Peyer's patch (tissue), 4 donors: ENCODE measurements at regions not wholly inside any gene's neighbourhood (a gene's known extent, or its start where the extent isn't known, plus 50 kb on each side); places are given as distances from the start of the nearest gene placed in this dataset.

Experiments
- DNase-seq, 3 donors: peaks; one replicate each; pipeline ENCODE4 v3.0.0-alpha.2; 2017 to 2019
- H3K27ac ChIP-seq, 4 donors: fragments of 200-600 bp; sonication (generic); one replicate each; pipeline ENCODE4 v1.5.1; 2016 to 2019
- H3K27me3 ChIP-seq, 2 donors: fragments of 200-600 bp; sonication (generic); one replicate each; pipeline ENCODE4 v1.5.1; 2019
- H3K36me3 ChIP-seq, 3 donors: fragments of 200-600 bp; sonication (generic); one replicate each; pipeline ENCODE4 v1.5.1; 2016 to 2019
- H3K4me1 ChIP-seq, 4 donors: fragments of 200-600 bp; sonication (generic); one replicate each; pipeline ENCODE4 v1.5.1; 2016 to 2019
- H3K4me3 ChIP-seq, 4 donors: fragments of 200-600 bp; sonication (generic); 1 replicate in 3 of 4; 2 replicates in 1 of 4; pipeline ENCODE4 v1.5.1; 2016 to 2019; ENCODE audit warnings: mild to moderate bottlenecking in 1 of 4
- H3K9me3 ChIP-seq, 4 donors: fragments of 200-600 bp; sonication (generic); one replicate each; pipeline ENCODE4 v1.5.1; 2016 to 2019; ENCODE audit warnings: mild to moderate bottlenecking in 1 of 4
- POLR2A ChIP-seq, 2 donors: fragments of 450-650 bp; IDR thresholded peaks; one replicate each; pipeline ENCODE4 v1.5.1; 2017; ENCODE audit warnings: antibody characterized with exemption in 2 of 2, mild to moderate bottlenecking in 2 of 2, moderate library complexity in 2 of 2
- TF ChIP-seq, protein P1 (sequence below), 6 experiments: fragments of 450-650 bp in 4 of 6; fragments of 200-600 bp in 2 of 6; sonication (generic) in 1 of 6; IDR thresholded peaks; one replicate each; pipeline ENCODE4 v1.5.1; 2017 to 2019; ENCODE audit warnings: antibody characterized with exemption in 6 of 6, mild to moderate bottlenecking in 3 of 6, moderate library complexity in 1 of 6

DNA sequence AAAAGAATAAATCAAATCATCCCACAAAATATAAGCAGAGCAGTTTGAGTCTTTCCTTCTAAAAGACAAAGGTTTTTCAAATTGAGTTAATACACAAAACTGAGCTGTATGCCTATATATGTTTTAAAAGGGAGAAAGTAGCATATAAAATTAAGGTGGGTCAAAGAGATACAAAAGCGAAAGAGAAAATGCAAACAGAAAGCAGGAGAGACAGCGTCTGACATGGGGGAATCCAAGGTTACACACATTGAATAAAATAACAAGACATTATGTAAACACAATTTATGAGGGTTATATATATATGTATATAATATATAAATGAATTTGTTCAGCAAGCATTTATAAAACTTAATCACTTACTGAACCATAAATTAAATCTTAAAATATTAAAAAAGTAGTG is 276.1 kb upstream of the LCORL start:
- Histone ChIP-seq H3K36me3 (no peaks in the 10 kb centered on the region), H3K4me1 (no peaks in the 10 kb centered on the region), H3K27ac (no peak overlapping the region), H3K27me3 (no peaks in the 10 kb centered on the region), H3K4me3 (no peak overlapping the region), H3K9me3 (no peaks in the 10 kb centered on the region)
- TF ChIP-seq POLR2A (IDR thresholded peaks at IDR 0.05), result no peak
- TF ChIP-seq, protein P1, sequence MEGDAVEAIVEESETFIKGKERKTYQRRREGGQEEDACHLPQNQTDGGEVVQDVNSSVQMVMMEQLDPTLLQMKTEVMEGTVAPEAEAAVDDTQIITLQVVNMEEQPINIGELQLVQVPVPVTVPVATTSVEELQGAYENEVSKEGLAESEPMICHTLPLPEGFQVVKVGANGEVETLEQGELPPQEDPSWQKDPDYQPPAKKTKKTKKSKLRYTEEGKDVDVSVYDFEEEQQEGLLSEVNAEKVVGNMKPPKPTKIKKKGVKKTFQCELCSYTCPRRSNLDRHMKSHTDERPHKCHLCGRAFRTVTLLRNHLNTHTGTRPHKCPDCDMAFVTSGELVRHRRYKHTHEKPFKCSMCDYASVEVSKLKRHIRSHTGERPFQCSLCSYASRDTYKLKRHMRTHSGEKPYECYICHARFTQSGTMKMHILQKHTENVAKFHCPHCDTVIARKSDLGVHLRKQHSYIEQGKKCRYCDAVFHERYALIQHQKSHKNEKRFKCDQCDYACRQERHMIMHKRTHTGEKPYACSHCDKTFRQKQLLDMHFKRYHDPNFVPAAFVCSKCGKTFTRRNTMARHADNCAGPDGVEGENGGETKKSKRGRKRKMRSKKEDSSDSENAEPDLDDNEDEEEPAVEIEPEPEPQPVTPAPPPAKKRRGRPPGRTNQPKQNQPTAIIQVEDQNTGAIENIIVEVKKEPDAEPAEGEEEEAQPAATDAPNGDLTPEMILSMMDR (IDR thresholded peaks at IDR 0.05), result no peak
- DNase-seq, result no peak

DNA sequence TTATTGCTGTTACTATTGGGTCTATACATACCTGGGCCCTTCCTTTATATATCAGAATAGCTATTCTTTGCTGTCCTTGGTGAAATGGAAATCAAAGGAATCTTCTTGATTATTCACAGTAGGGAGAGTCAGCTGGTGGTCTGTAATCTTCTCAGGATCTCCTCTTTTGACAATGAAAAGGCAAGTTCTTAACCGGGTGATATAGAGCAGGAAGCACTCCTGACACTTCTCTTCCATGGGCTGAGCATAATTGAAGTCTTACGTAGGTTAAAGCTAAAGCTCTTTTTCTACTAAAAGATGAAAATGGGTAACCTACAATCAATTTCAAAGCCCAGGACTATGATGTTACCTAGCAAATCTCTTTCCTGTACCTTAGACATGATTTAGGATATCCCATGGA is 274.9 kb upstream of the LCORL start:
- Histone ChIP-seq H3K4me1 (no peaks in the 10 kb centered on the region), H3K27ac (no peak overlapping the region), H3K4me3 (no peak overlapping the region), H3K36me3 (no peaks in the 10 kb centered on the region), H3K27me3 (no peaks in the 10 kb centered on the region), H3K9me3 (no peaks in the 10 kb centered on the region)
- DNase-seq, result no peak
- TF ChIP-seq, protein P1 (IDR thresholded peaks at IDR 0.05), result no peak
- no peak for TF ChIP-seq POLR2A (IDR thresholded peaks at IDR 0.05)

DNA sequence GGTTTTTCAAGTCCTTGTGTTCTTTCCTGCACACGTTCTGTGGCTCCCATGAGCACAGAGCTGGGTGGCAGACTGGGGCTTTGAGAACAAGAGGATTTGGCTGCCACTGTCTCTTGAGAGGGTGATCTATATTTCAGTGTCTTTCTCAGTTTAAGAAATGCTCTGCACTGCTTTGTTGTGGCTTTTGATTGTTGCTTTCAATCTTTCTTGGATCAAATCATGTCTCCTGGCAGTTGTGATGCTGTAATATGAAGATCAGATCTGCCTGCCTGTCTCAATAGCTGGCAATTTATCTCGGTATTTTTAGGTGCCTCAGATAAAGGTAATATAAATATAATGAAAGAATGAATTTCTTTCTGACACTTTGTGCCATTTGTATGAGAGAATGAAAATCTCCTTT is 273.3 kb upstream of the LCORL start:
- DNase-seq, result no peak
- TF ChIP-seq, protein P1 (IDR thresholded peaks at IDR 0.05), result no peak
- TF ChIP-seq POLR2A (IDR thresholded peaks at IDR 0.05), result no peak
- no peaks in the 10 kb centered on the region for H3K4me1 ChIP-seq
- H3K9me3 ChIP-seq, result no peaks in the 10 kb centered on the region
- H3K27ac ChIP-seq, result no peak overlapping the region
- H3K4me3 ChIP-seq, result no peak overlapping the region
- no peaks in the 10 kb centered on the region for H3K36me3 ChIP-seq
- H3K27me3 ChIP-seq, result no peaks in the 10 kb centered on the region

DNA sequence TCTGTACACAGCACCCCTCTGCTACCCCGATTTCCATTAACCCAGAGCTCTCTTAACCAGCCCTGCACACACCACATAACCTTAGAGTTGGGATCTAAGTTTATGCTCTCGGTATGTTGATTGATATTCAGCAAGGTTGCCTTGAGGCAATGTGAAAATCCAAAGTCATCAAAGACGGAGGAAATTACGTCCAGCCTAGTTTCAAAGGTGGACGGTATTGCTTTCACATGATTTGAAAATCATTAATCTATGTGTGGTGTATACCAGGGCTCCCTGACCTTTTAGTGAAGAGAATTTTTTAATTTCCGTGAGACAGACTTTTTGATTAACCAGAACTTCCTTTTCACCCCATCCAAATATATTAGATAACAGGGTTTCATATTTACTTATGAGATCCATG is 272.5 kb upstream of the LCORL start:
- Histone ChIP-seq H3K27me3 (no peaks in the 10 kb centered on the region), H3K36me3 (no peaks in the 10 kb centered on the region), H3K4me1 (no peaks in the 10 kb centered on the region), H3K9me3 (no peaks in the 10 kb centered on the region), H3K4me3 (no peak overlapping the region), H3K27ac (no peak overlapping the region)
- no peak for DNase-seq
- TF ChIP-seq POLR2A (IDR thresholded peaks at IDR 0.05), result no peak
- TF ChIP-seq, protein P1 (IDR thresholded peaks at IDR 0.05), result no peak

DNA sequence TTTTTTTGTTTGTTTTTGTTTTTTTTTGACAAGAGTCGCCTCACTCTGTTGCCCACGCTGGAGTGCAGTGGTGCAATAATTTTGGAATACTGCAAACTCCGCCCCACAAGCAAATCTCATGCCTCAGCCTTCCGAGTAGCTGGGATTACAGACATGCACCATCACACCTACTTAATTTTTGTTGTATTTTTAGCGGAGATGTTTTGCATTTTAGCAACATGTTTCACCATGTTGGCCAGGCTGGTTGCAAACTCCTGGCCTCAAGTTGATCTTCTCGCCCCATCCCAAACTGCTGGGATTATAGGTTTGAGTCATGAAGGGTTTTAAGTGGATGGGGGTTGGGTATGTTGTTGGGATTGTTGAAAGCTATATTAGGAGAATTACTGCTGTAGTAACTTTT is 270.9 kb upstream of the LCORL start:
- Histone ChIP-seq H3K4me3 (no peak overlapping the region), H3K9me3 (no peaks in the 10 kb centered on the region), H3K27ac (no peak overlapping the region), H3K27me3 (no peaks in the 10 kb centered on the region), H3K4me1 (no peaks in the 10 kb centered on the region), H3K36me3 (no peaks in the 10 kb centered on the region)
- DNase-seq, result no peak
- TF ChIP-seq POLR2A (IDR thresholded peaks at IDR 0.05), result no peak
- TF ChIP-seq, protein P1 (IDR thresholded peaks at IDR 0.05), result no peak

DNA sequence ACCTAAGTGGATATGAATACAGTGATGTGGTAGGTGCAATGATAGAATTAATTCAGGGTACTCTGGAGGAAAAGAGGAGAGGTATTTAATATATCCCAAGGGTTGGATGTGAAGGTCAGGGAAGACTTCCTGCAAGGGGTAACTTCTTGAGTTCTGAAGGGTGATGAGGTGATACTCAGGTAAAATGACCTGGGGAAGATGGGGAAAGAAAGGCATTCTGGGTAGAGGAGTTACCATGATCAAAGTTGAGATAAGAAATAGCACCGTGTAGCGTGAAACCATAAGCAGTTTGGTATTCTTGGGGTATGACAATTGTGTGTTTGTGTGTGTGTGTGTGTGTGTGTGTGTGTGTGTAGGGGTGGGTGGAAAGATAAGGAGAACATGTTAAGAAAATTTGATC is 270.4 kb upstream of the LCORL start:
- H3K4me1 ChIP-seq, result no peaks in the 10 kb centered on the region
- TF ChIP-seq POLR2A (IDR thresholded peaks at IDR 0.05), result no peak
- TF ChIP-seq, protein P1 (IDR thresholded peaks at IDR 0.05), result no peak
- no peaks in the 10 kb centered on the region for H3K27me3 ChIP-seq
- H3K36me3 ChIP-seq, result no peaks in the 10 kb centered on the region
- no peak overlapping the region for H3K27ac ChIP-seq
- no peaks in the 10 kb centered on the region for H3K9me3 ChIP-seq
- H3K4me3 ChIP-seq, result no peak overlapping the region
- DNase-seq, result no peak
